HG02610 (cell line): ENCODE measurements at regions not wholly inside any gene's neighbourhood (a gene's known extent, or its start where the extent isn't known, plus 50 kb on each side); places are given as distances from the start of the nearest gene placed in this dataset.

ENCODE experiments used
- ATAC-seq: cut with Tn5 transposase; IDR thresholded peaks from one replicate; pipeline ENCODE4 v1.9.1; 2021; ENCODE audit warnings: mild to moderate bottlenecking, moderate library complexity; ENCODE audit not compliant: unreplicated experiment

GRCh38 chr5:164893071-164893470 lies 1387.7 kb downstream of the MAT2B start:
- ATAC-seq = no peak

GRCh38 chr5:164898705-164899104 lies 1393.3 kb downstream of the MAT2B start:
- no peak for ATAC-seq

- no peak for ATAC-seq
These were observed 1404.3 kb downstream of the MAT2B start for GRCh38 chr5:164909673-164910072.

GRCh38 chr5:164921722-164922121 lies 1416.3 kb downstream of the MAT2B start:
- no peak for ATAC-seq

GRCh38 chr5:164934039-164934438 lies 1428.6 kb downstream of the MAT2B start:
- no peak for ATAC-seq

- ATAC-seq = no peak
These were observed 1429.1 kb downstream of the MAT2B start for GRCh38 chr5:164934561-164934960.

- no peak for ATAC-seq
These were observed 1435.7 kb downstream of the MAT2B start for GRCh38 chr5:164941132-164941531.

- ATAC-seq = no peak
These were observed 1445.5 kb downstream of the MAT2B start for GRCh38 chr5:164950927-164951326.

- ATAC-seq = no peak
These were observed 1446.2 kb downstream of the MAT2B start for GRCh38 chr5:164951570-164951969.

GRCh38 chr5:164958688-164959087 lies 1453.3 kb downstream of the MAT2B start:
- no peak for ATAC-seq

- ATAC-seq = no peak
These were observed 1454.3 kb downstream of the MAT2B start for GRCh38 chr5:164959761-164960160.

- no peak for ATAC-seq
These were observed 1457.0 kb downstream of the MAT2B start for GRCh38 chr5:164962329-164962961.

GRCh38 chr5:164966611-164967010 lies 1461.2 kb downstream of the MAT2B start:
- ATAC-seq = no peak

GRCh38 chr5:164967354-164967753 lies 1461.9 kb downstream of the MAT2B start:
- no peak for ATAC-seq

GRCh38 chr5:164972973-164973372 lies 1467.6 kb downstream of the MAT2B start:
- ATAC-seq = no peak

GRCh38 chr5:164975986-164976385 lies 1470.6 kb downstream of the MAT2B start:
- ATAC-seq = no peak

GRCh38 chr5:164980480-164980879 lies 1475.1 kb downstream of the MAT2B start:
- ATAC-seq = no peak

- no peak for ATAC-seq
These were observed 1492.7 kb downstream of the MAT2B start for GRCh38 chr5:164998142-164998541.

GRCh38 chr5:164998590-164998989 lies 1493.2 kb downstream of the MAT2B start:
- no peak for ATAC-seq

GRCh38 chr5:165000479-165001190 lies 1495.2 kb downstream of the MAT2B start:
- no peak for ATAC-seq

GRCh38 chr5:165003283-165003682 lies 1497.9 kb downstream of the MAT2B start:
- no peak for ATAC-seq

GRCh38 chr5:165004175-165004574 lies 1498.8 kb downstream of the MAT2B start:
- no peak for ATAC-seq

GRCh38 chr5:165014439-165014838 lies 1509.0 kb downstream of the MAT2B start:
- no peak for ATAC-seq
